ENCODE measurements at regions not wholly inside any gene's neighbourhood (a gene's known extent, or its start where the extent isn't known, plus 50 kb on each side); places are given as distances from the start of the nearest gene placed in this dataset.
"Not testable (repeated sequence)": the region's sequence is repeated elsewhere in the genome, so short reads cannot be mapped to it uniquely, and the experiment has no call there.

- H3K36me3 ChIP-seq, result no peaks in the 10 kb centered on the region
- no peak for TF ChIP-seq CTCF (IDR thresholded peaks at IDR 0.05; ENCODE audit: low read depth, low read length)
- H3K4me1 ChIP-seq, result no peaks in the 10 kb centered on the region
- DNase-seq, result no peak
- H3K9me3 ChIP-seq, result no peaks in the 10 kb centered on the region
- no peak overlapping the region for H3K4me3 ChIP-seq (ENCODE audit: low read depth, low read length)
- H3K27me3 ChIP-seq, result no peaks in the 10 kb centered on the region
These were observed 107.3 kb upstream of the ANKRD30BL start for GRCh38 chr2:132268977-132269523.

- Histone ChIP-seq H3K36me3 (no peaks in the 10 kb centered on the region), H3K4me3 (ENCODE audit: low read depth, low read length) (no peak overlapping the region), H3K4me1 (no peaks in the 10 kb centered on the region), H3K27me3 (no peaks in the 10 kb centered on the region), H3K9me3 (no peaks in the 10 kb centered on the region)
- no peak for TF ChIP-seq CTCF (IDR thresholded peaks at IDR 0.05; ENCODE audit: low read depth, low read length)
- DNase-seq, result no peak
These were observed 108.5 kb upstream of the ANKRD30BL start for GRCh38 chr2:132270255-132270654.

GRCh38 chr2:132270981-132271546 lies 109.3 kb upstream of the ANKRD30BL start:
- no peak overlapping the region for H3K4me3 ChIP-seq (ENCODE audit: low read depth, low read length)
- no peaks in the 10 kb centered on the region for H3K27me3 ChIP-seq
- no peaks in the 10 kb centered on the region for H3K9me3 ChIP-seq
- no peaks in the 10 kb centered on the region for H3K36me3 ChIP-seq
- TF ChIP-seq CTCF (IDR thresholded peaks at IDR 0.05; ENCODE audit: low read depth, low read length), result no peak
- no peaks in the 10 kb centered on the region for H3K4me1 ChIP-seq
- no peak for DNase-seq

- not testable (repeated sequence) for H3K27me3 ChIP-seq; H3K4me3 ChIP-seq (ENCODE audit: low read depth, low read length); DNase-seq; H3K4me1 ChIP-seq; H3K9me3 ChIP-seq; H3K36me3 ChIP-seq
These were observed 110.0 kb upstream of the ANKRD30BL start for GRCh38 chr2:132271794-132272193.

GRCh38 chr2:132272713-132273112 lies 111.0 kb upstream of the ANKRD30BL start:
- no peak for TF ChIP-seq CTCF (IDR thresholded peaks at IDR 0.05; ENCODE audit: low read depth, low read length)
- Histone ChIP-seq H3K9me3 (no peaks in the 10 kb centered on the region), H3K4me3 (ENCODE audit: low read depth, low read length) (no peak overlapping the region), H3K27me3 (no peaks in the 10 kb centered on the region), H3K36me3 (no peaks in the 10 kb centered on the region), H3K4me1 (no peaks in the 10 kb centered on the region)
- DNase-seq, result no peak

- not testable (repeated sequence) for H3K9me3 ChIP-seq, H3K36me3 ChIP-seq, H3K4me1 ChIP-seq
These were observed 111.8 kb upstream of the ANKRD30BL start for GRCh38 chr2:132273585-132273984.

GRCh38 chr2:132274000-132274399 lies 112.2 kb upstream of the ANKRD30BL start:
- TF ChIP-seq CTCF (IDR thresholded peaks at IDR 0.05; ENCODE audit: low read depth, low read length), result no peak
- Histone ChIP-seq H3K27me3 (no peaks in the 10 kb centered on the region), H3K4me1 (no peaks in the 10 kb centered on the region), H3K9me3 (no peaks in the 10 kb centered on the region), H3K36me3 (no peaks in the 10 kb centered on the region), H3K4me3 (ENCODE audit: low read depth, low read length) (no peak overlapping the region)
- DNase-seq, result no peak

More at GRCh38 chr2:132273585-132273984, 111.8 kb upstream of the ANKRD30BL start:
- H3K27me3 ChIP-seq; H3K4me3 ChIP-seq (ENCODE audit: low read depth, low read length); DNase-seq: not testable (repeated sequence)

Measured in BE2C (cell line).